Subcutaneous abdominal adipose tissue (tissue), 5 donors: ENCODE measurements at regions not wholly inside any gene's neighbourhood (a gene's known extent, or its start where the extent isn't known, plus 50 kb on each side); places are given as distances from the start of the nearest gene placed in this dataset.

Experiments used
- H3K27ac ChIP-seq: one replicate; pipeline ENCODE4 v1.7.0; 2013; ENCODE audit warnings: low read depth, mild to moderate bottlenecking, inconsistent platforms, low read length, moderate library complexity
- H3K27me3 ChIP-seq, 5 donors: one replicate each; pipeline ENCODE4 v1.7.0; 2013; ENCODE audit warnings: low read length in 5 of 5, inconsistent platforms in 1 of 5; ENCODE audit not compliant: control insufficient read depth in 5 of 5, insufficient read depth in 4 of 5
- H3K36me3 ChIP-seq, 5 donors: one replicate each; pipeline ENCODE4 v1.7.0; 2013; ENCODE audit warnings: low read length in 5 of 5; ENCODE audit not compliant: control insufficient read depth in 5 of 5, insufficient read depth in 5 of 5
- H3K4me1 ChIP-seq, 5 donors: one replicate each; pipeline ENCODE4 v1.7.0; 2013; ENCODE audit warnings: low read length in 5 of 5, mild to moderate bottlenecking in 3 of 5, moderate library complexity in 1 of 5; ENCODE audit not compliant: control insufficient read depth in 5 of 5, insufficient read depth in 5 of 5
- H3K4me3 ChIP-seq, 5 donors: one replicate each; pipeline ENCODE4 v1.7.0; 2013; ENCODE audit warnings: low read length in 5 of 5, low read depth in 1 of 5
- H3K9ac ChIP-seq, 5 donors: one replicate each; pipeline ENCODE4 v1.7.0; 2013; ENCODE audit warnings: low read length in 5 of 5, mild to moderate bottlenecking in 4 of 5, moderate library complexity in 3 of 5
- H3K9me3 ChIP-seq, 5 donors: one replicate each; pipeline ENCODE4 v1.7.0; 2013; ENCODE audit warnings: low read length in 5 of 5; ENCODE audit not compliant: control insufficient read depth in 5 of 5
- donor health status: healthy.
- donor health status: healthy.
- donor health status: healthy.
- donor health status: healthy.
- donor health status: healthy.

DNA sequence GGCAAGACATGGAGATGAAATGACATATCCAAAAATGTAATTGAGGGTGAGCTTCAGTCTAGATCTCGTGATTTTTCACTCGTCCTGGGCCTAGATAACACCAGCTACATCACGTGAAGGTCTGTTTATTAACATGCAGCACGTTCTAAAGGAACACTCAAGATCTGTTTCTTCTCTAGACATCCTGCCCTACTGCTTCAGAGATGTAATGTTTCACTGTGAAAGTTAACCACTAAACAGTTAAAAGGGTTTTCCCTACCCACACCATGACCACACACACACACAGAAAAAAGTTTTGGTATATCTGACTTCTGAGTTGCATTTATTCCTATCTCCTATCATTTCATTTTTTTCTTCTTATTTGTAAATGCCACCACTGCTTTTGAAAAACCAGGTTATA lies 52.3 kb upstream of the SMIM31 start:
- Histone ChIP-seq H3K27ac (no peak overlapping the region), H3K9ac (no peak overlapping the region), H3K36me3 (no peaks in the 10 kb centered on the region), H3K27me3 (no peaks in the 10 kb centered on the region), H3K4me1 (no peaks in the 10 kb centered on the region), H3K4me3 (no peak overlapping the region), H3K9me3 (no peaks in the 10 kb centered on the region)
